ENCODE measurements at regions not wholly inside any gene's neighbourhood (a gene's known extent, or its start where the extent isn't known, plus 50 kb on each side); places are given as distances from the start of the nearest gene placed in this dataset.

DNA sequence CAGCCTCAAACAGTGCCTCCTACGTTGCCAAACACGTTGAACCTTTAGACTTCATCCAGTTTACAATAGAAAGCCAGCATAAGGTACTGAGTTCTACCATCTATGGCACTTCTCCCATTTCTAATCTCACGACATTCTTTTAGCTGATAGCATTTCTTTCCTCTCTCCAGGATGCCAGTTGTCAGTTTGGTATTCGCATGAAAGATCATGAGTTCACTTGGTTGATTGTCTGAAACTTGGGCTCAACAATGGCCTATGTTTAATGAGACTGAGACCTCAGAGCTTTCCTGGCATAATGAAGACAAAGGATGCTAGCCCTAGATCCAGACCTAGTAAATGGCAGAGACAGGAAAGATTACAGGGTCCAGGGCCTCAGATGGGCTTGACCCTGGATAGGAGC is 69.2 kb upstream of the SPRY1 start:
- Histone ChIP-seq H3K4me3 (ENCODE audit: low read length) (no peak overlapping the region), H3K79me2 (replicated peaks; ENCODE audit: insufficient read depth, low read length) (no peaks in the 10 kb centered on the region), H3K4me2 (ENCODE audit: low read length) (no peak overlapping the region), H3K9me2 (ENCODE audit: insufficient read depth, low read length) (no peaks in the 10 kb centered on the region), H3K27me3 (ENCODE audit: insufficient read depth, low read depth, low read length) (no peaks in the 10 kb centered on the region), H3K27ac (ENCODE audit: low read length) (no peak overlapping the region), H3K36me3 (ENCODE audit: insufficient read depth, low read length) (no peaks in the 10 kb centered on the region), H3K9ac (ENCODE audit: low read length) (no peak overlapping the region), H3F3A (ENCODE audit: insufficient read depth, low read length, poor library complexity, severe bottlenecking) (no peaks in the 10 kb centered on the region), H4K20me1 (ENCODE audit: insufficient read depth) (no peaks in the 10 kb centered on the region), H2AFZ (ENCODE audit: low read depth, low read length) (no peak overlapping the region), H3K9me3 (ENCODE audit: low read length) (peaks cover 2% of the 10 kb centered on the region)
- TF ChIP-seq, protein P1, sequence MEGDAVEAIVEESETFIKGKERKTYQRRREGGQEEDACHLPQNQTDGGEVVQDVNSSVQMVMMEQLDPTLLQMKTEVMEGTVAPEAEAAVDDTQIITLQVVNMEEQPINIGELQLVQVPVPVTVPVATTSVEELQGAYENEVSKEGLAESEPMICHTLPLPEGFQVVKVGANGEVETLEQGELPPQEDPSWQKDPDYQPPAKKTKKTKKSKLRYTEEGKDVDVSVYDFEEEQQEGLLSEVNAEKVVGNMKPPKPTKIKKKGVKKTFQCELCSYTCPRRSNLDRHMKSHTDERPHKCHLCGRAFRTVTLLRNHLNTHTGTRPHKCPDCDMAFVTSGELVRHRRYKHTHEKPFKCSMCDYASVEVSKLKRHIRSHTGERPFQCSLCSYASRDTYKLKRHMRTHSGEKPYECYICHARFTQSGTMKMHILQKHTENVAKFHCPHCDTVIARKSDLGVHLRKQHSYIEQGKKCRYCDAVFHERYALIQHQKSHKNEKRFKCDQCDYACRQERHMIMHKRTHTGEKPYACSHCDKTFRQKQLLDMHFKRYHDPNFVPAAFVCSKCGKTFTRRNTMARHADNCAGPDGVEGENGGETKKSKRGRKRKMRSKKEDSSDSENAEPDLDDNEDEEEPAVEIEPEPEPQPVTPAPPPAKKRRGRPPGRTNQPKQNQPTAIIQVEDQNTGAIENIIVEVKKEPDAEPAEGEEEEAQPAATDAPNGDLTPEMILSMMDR (IDR thresholded peaks at IDR 0.05; ENCODE audit: poor library complexity, severe bottlenecking): no peak
- TF ChIP-seq TAF1 (IDR thresholded peaks at IDR 0.05; ENCODE audit: low read depth) (no peak), MXI1 (conservative IDR thresholded peaks at IDR 0.05; ENCODE audit: poor library complexity, severe bottlenecking) (no peak), RAD21 (conservative IDR thresholded peaks at IDR 0.05) (no peak), EZH2 (IDR thresholded peaks at IDR 0.05; ENCODE audit: borderline replicate concordance, insufficient read depth, low read length, poor library complexity, severe bottlenecking) (no peak), SMC3 (conservative IDR thresholded peaks at IDR 0.05; ENCODE audit: poor library complexity) (no peak), POLR2AphosphoS5 (IDR thresholded peaks at IDR 0.05) (no peak), EP300 (conservative IDR thresholded peaks at IDR 0.05; ENCODE audit: poor library complexity, severe bottlenecking) (no peak)
- TF ChIP-seq, protein P2, sequence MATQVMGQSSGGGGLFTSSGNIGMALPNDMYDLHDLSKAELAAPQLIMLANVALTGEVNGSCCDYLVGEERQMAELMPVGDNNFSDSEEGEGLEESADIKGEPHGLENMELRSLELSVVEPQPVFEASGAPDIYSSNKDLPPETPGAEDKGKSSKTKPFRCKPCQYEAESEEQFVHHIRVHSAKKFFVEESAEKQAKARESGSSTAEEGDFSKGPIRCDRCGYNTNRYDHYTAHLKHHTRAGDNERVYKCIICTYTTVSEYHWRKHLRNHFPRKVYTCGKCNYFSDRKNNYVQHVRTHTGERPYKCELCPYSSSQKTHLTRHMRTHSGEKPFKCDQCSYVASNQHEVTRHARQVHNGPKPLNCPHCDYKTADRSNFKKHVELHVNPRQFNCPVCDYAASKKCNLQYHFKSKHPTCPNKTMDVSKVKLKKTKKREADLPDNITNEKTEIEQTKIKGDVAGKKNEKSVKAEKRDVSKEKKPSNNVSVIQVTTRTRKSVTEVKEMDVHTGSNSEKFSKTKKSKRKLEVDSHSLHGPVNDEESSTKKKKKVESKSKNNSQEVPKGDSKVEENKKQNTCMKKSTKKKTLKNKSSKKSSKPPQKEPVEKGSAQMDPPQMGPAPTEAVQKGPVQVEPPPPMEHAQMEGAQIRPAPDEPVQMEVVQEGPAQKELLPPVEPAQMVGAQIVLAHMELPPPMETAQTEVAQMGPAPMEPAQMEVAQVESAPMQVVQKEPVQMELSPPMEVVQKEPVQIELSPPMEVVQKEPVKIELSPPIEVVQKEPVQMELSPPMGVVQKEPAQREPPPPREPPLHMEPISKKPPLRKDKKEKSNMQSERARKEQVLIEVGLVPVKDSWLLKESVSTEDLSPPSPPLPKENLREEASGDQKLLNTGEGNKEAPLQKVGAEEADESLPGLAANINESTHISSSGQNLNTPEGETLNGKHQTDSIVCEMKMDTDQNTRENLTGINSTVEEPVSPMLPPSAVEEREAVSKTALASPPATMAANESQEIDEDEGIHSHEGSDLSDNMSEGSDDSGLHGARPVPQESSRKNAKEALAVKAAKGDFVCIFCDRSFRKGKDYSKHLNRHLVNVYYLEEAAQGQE (IDR thresholded peaks at IDR 0.05; ENCODE audit: borderline replicate concordance): no peak

DNA sequence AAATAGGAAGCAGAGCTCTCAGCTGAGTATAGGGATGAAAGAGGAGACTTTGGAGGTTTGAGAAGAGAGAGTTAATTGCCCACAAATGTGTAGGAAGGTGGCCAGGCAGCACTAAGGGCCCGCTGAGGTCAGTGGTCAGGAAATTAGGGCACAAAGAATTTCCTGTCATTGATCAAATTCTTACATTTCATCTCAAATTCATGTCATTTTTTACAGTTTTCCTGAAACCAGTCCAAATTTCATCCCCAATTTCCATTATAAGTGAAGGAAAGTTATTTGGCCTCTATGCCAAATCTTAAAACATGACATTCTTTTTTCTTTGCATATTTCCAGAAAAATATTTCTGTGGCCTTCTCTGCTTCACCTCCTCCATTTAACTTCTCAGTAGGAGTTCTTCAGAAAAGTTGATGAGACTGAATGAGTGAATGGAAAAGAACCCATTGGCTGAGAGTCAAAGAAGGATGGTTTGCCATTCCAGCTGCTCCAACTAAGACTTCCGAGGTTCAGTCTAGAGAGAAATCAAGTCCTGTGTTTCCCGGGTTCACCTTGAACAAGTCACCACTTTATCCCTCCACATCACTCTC is 68.7 kb upstream of the SPRY1 start:
- no peak overlapping the region for H3K4me3 ChIP-seq (ENCODE audit: low read length)
- H3K36me3 ChIP-seq (ENCODE audit: insufficient read depth, low read length): no peaks in the 10 kb centered on the region
- H2AFZ ChIP-seq (ENCODE audit: low read depth, low read length): no peak overlapping the region
- no peaks in the 10 kb centered on the region for H4K20me1 ChIP-seq (ENCODE audit: insufficient read depth)
- no peaks in the 10 kb centered on the region for H3K79me2 ChIP-seq (replicated peaks; ENCODE audit: insufficient read depth, low read length)
- H3K9me2 ChIP-seq (ENCODE audit: insufficient read depth, low read length): no peaks in the 10 kb centered on the region
- H3K9ac ChIP-seq (ENCODE audit: low read length): no peak overlapping the region
- TF ChIP-seq MXI1 (conservative IDR thresholded peaks at IDR 0.05; ENCODE audit: poor library complexity, severe bottlenecking) (no peak), SMC3 (conservative IDR thresholded peaks at IDR 0.05; ENCODE audit: poor library complexity) (no peak), POLR2AphosphoS5 (IDR thresholded peaks at IDR 0.05) (no peak), EP300 (conservative IDR thresholded peaks at IDR 0.05; ENCODE audit: poor library complexity, severe bottlenecking) (no peak), TAF1 (IDR thresholded peaks at IDR 0.05; ENCODE audit: low read depth) (no peak), RAD21 (conservative IDR thresholded peaks at IDR 0.05) (no peak)
- TF ChIP-seq, protein P2 (IDR thresholded peaks at IDR 0.05; ENCODE audit: borderline replicate concordance): no peak
- TF ChIP-seq, protein P1 (IDR thresholded peaks at IDR 0.05; ENCODE audit: poor library complexity, severe bottlenecking): no peak
- H3K27me3 ChIP-seq (ENCODE audit: insufficient read depth, low read depth, low read length): no peaks in the 10 kb centered on the region
- no peaks in the 10 kb centered on the region for H3K9me3 ChIP-seq (ENCODE audit: low read length)
- H3K4me2 ChIP-seq (ENCODE audit: low read length): no peak overlapping the region
- no peak overlapping the region for H3K27ac ChIP-seq (ENCODE audit: low read length)
- no peaks in the 10 kb centered on the region for H3F3A ChIP-seq (ENCODE audit: insufficient read depth, low read length, poor library complexity, severe bottlenecking)
